B cell (primary cell): ENCODE measurements at regions not wholly inside any gene's neighbourhood (a gene's known extent, or its start where the extent isn't known, plus 50 kb on each side); places are given as distances from the start of the nearest gene placed in this dataset.

Experiments used
- CTCF ChIP-seq: fragments of 200-600 bp; IDR thresholded peaks from one replicate; pipeline ENCODE4 v1.8.0; 2022; ENCODE audit warnings: antibody characterized with exemption, mild to moderate bottlenecking
- EZH2 ChIP-seq: IDR thresholded peaks from 2 replicates; pipeline ENCODE4 v1.6.1; 2012; ENCODE audit warnings: borderline replicate concordance, low read depth, mild to moderate bottlenecking, moderate library complexity, low read length; ENCODE audit not compliant: insufficient read depth, poor library complexity, severe bottlenecking

DNA sequence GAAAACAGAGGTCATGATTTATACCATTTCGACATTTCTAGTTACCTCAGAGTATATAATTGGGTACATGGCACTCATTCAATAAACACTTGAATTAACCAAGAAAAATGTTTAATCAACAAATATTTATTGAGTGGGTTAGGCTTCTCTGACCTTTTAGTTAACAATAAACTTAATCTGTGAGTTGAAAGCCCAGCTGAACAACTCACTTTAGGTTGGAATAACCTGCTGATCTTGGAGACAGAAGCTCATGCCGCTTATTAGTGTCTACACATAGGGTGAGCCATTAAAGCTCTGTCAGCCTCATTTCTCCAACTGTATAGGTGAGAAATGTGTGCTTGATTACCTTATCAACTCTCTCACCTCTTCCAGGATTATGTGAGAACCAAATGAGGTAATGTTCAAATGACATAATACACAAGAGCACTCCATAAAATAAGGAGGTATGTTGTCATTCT lies 98.2 kb upstream of the DTNBP1 start:
- TF ChIP-seq CTCF = no peak
- no peak for TF ChIP-seq EZH2
